ENCODE measurements at regions not wholly inside any gene's neighbourhood (a gene's known extent, or its start where the extent isn't known, plus 50 kb on each side); places are given as distances from the start of the nearest gene placed in this dataset.

GRCh38 chr18:1995041-1995612, 576.2 kb downstream of the METTL4 start:
- no peak for TF ChIP-seq EZH2 (IDR thresholded peaks at IDR 0.05; ENCODE audit: borderline replicate concordance, low read depth, low read length, severe bottlenecking)
- TF ChIP-seq, protein P1, sequence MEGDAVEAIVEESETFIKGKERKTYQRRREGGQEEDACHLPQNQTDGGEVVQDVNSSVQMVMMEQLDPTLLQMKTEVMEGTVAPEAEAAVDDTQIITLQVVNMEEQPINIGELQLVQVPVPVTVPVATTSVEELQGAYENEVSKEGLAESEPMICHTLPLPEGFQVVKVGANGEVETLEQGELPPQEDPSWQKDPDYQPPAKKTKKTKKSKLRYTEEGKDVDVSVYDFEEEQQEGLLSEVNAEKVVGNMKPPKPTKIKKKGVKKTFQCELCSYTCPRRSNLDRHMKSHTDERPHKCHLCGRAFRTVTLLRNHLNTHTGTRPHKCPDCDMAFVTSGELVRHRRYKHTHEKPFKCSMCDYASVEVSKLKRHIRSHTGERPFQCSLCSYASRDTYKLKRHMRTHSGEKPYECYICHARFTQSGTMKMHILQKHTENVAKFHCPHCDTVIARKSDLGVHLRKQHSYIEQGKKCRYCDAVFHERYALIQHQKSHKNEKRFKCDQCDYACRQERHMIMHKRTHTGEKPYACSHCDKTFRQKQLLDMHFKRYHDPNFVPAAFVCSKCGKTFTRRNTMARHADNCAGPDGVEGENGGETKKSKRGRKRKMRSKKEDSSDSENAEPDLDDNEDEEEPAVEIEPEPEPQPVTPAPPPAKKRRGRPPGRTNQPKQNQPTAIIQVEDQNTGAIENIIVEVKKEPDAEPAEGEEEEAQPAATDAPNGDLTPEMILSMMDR (IDR thresholded peaks at IDR 0.05; ENCODE audit: borderline replicate concordance, extremely low read depth, low read length, poor library complexity, severe bottlenecking) = no peak

All from DND-41 (cell line).